Activated naive CD4-positive, alpha-beta T cell treated with Interleukin-2 at 50 U/mL for 16 hours (primary cell): ENCODE measurements at regions not wholly inside any gene's neighbourhood (a gene's known extent, or its start where the extent isn't known, plus 50 kb on each side); places are given as distances from the start of the nearest gene placed in this dataset.
"Not testable (repeated sequence)": the region's sequence is repeated elsewhere in the genome, so short reads cannot be mapped to it uniquely, and the experiment has no call there.

Experiments
- DNase-seq: peaks from one replicate; pipeline ENCODE4 v3.0.0-alpha.2; 2020

DNA sequence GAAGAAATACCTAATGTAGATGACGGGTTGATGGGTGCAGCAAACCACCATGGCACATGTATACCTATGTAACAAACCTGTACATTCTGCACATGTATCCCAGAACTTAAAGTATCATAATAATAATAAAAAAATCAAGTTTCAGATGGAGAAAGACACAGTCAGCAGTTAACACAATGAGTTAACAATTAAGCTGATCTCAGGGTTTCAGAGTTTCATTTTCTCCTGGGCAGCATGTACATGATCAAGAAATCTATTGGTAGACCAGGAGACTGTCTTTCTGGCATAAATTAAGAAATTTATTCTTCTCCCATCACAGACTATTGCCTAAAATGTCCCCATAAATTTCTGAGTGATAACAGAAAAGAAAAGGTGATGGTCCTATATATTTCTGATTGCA is 155.3 kb downstream of the RAD51AP2 start:
- DNase-seq: no peak

DNA sequence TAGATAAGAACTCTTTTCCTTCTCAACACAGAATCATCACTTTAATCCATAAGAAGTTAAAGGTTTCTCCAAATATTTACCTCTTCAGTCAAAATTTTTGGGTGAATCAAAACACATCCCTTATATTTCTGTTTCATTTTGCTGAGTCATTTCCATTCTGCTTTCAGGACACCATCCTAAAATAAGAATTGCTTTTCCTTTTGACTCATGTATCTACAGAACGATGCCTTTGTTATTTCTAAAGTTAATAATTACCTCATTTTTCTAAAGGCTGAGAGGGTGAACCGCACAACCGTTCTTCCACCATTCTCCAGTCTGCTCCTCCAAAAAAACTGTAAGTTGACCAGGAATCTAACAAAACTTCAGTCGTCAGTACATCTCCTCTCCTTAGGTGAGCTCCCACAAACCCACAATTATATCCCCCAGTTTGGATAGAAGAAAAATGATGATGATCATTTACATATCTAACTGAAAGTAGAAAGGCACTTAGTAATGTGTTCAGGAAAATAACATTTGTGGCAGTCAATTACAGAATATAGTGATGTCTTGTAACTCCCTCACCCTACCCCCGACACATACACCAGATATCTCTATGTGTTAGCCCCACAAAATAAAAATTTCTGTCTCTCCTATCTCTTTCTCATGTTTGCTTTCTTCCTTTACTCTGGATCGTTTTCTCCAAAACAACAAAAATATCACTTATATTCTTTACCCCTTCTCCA is 162.5 kb downstream of the RAD51AP2 start:
- DNase-seq: no peak

DNA sequence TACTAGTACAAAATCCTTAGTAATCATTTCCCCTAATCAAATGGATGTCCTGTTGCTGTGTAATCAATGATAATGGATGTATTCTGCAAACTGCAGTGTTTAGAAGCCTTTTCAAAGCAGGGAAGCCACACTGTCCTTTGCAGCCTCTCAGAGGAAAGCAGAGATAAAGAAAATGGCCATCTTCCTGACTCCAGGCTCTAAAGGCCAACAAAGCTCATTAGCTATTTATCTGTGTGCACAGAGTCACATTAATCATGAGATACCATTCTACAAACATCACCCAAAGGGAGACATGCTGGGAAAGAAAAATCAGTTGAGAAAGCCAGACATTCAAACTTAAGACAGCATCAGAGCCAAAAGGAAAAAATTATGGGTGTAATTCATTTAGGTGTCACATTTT is 165.0 kb downstream of the RAD51AP2 start:
- no peak for DNase-seq

DNA sequence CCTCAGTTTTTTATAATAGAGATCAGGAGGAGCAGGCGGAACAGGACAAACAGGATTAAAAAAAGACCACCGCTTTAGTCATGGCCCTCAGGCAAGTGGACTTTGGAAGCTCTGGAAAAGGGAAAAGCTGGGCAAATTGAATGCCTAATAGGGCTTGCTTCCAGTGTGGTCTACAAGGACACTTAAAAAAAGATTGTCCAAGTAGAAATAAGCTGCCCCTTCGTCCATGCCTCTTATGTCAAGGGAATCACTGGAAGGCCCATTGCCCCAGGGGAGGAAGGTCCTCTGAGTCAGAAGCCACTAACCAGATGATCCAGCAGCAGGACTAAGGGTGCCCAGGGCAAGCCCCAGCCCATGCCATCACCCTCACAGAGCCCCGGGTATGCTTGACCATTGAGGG is 175.5 kb downstream of the RAD51AP2 start:
- not testable (repeated sequence) for DNase-seq

DNA sequence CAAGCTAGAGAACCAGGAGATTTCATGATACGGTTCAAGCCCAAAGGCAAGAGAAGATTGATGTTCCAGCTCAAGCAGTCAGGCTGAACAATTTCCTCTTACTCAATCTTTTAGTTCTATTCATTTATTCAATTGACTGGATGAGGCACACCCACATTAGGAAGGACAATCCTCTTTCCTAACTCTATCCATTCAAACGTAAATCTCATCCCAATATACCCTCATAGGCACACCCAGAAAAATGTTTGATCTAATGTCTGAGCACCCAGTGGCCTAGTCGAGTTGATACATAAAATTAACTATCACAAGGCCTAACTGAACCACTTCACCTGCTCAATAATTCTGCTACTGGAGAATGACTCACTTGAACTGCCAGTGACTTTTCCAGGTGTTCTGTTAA is 180.7 kb downstream of the RAD51AP2 start:
- DNase-seq: no peak

DNA sequence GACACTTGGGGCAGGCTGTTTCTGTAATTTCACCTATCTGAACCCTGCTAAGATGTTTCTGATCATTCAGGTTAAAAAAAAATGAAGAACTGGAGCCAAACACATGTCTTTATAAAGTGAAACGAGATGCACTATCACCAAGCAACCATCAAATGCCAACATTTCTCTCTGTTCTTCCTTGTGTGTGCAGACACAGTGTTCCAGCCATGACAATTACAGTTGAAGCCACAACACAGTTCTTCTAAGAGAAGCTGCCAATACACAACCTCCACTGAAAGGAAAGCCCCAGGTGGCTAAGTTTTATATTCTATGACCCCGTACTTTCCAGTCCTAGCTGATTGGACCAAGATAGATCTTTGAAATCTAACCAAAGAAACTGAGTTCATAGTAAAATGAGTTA is 181.8 kb downstream of the RAD51AP2 start:
- no peak for DNase-seq

DNA sequence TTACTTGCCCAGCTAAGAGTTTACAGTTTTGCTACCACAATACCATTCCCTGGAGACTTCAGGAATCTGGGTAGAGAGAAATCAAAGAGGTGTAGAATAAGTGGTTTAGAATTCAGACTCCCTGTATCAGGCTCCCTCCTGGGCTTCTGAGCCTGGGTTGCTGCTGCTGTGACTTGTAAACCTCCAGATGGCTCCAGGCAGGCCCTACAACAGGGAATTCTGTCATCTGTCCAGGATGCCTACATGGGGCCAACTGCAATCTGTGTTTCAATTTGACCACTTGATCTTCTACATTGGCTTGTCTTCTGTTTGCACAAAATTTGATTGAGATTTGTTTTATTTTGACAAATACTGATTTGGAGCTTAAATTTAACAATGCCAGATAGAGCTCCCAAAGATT is 183.9 kb downstream of the RAD51AP2 start:
- no peak for DNase-seq

DNA sequence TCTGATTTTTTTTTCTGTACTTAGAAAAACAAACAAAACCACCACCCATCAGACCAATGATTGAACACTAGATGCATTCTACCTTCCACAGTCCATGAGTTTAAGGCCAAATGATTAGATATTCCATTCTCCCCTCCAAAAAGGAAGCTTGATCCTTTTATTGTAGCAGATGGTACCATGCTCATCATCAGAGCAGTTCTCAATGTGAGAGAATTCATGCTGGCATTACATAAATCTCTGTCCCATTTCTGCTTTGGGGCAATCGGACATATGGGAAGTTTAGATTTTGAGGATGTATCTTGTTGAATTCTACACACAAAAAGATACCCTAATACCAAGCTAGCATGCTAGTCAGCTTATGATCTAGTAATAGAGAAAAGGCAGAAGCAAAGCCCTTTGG is 186.6 kb downstream of the RAD51AP2 start:
- DNase-seq: no peak

DNA sequence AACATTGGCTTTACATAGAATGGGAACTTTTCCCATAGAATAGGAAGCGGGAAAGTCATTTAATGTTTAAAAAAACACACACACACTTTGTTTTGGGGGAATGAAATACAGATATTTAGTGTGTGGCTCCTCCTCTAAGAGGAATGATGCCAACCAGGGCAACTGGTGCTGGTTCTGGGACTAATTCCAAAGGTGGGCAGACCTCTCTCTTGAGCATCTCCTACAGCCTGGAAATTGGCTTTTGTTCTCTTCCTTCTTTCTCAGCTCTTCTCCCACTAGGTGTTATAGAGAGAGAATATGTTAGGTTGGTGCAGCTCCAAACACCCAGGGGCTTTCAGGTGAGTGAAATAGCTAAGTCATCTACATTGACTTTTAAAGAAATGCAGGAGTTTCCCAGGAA is 190.1 kb downstream of the RAD51AP2 start:
- no peak for DNase-seq

DNA sequence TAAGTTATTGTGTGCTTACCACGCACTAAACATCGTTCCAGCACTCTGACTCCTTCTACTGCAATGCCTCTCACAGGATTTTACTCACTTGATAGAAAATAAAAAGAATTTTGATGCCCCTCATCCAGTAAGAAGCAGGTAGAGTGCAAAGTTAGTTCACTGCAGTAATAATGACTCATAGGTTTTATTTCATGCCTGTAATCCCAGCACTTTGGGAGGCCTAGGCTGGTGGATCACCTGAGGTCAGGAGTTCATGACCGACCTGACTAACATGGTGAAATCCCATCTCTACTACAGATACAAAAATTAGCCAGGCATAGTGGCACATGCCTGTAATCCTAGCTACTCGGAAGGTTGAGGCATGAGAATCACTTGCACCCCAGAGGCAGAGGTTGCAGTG is 190.6 kb downstream of the RAD51AP2 start:
- DNase-seq: no peak

DNA sequence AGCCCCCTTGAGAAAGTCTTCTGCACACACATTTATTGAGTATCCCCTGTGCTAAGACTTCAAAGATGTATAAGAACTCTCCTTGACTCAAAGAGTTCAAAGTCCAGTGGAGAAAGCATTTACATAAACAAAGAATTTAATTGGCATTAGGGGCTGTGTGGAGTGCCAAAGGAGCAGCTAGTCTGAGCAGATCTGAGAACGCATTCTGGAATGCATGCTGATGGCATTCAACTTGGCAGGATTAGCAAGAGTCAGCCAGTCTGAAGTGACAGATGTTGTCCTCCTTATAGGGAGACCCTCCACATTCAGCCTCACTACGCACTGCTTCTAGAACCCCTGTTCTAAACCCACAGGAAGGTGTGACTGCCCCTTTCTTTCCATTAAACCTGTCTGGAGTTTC is 191.5 kb downstream of the RAD51AP2 start:
- no peak for DNase-seq

DNA sequence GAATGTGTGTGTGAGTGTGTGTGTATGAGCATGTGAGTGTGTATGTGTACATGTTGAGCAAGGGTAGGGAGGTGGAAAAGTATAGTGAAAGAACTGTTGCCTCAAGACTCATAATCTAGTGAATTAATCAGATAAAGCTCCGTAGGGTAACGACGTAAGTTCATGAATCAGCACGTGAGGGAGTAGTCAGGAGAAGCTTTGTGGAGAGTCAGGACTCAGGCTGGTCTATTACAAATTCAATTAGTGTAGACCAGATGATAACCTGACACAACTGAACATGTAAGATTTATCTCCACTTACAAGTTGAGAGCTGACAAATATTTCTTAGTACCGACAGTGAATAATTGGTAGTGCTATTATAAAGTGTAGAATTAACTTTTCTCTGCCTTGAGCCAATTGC is 194.5 kb downstream of the RAD51AP2 start:
- no peak for DNase-seq

DNA sequence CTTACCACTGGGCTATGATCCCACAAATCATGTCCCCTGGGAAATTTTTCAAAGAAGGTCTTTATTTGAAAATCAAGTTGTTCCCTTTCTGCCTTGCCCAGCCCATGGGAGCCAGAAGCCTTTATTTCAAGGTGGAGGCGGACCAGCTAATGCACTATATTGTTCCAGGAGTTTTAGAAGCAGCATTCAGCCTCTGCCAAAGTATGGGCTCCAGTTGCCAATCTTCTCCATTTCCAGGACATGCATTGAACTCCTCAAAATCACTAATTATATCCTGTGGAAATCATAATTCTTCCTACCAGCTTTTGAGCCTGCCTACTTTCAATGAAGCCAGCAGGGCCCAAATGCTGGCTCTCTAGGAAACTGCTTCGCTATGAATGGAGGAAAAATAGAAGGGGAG is 195.8 kb downstream of the RAD51AP2 start:
- DNase-seq: no peak

DNA sequence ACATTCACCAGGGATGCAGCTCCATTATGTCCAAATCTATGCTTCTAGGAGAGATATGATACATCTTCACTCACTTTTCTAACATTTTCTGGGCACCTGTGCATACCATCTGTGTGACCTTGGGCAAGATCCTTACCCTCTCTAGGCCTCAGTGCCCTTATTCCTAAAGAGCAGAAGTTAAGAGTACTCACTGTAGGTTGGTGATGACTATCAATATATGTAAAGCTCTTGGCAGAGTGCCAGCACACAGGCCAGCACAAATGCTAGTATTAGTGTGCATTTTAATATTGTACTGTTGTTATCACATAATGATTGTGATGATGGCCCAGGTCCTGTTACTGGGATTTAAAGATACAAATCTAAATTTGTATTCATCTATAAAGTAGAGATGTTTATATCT is 199.2 kb downstream of the RAD51AP2 start:
- DNase-seq: no peak

DNA sequence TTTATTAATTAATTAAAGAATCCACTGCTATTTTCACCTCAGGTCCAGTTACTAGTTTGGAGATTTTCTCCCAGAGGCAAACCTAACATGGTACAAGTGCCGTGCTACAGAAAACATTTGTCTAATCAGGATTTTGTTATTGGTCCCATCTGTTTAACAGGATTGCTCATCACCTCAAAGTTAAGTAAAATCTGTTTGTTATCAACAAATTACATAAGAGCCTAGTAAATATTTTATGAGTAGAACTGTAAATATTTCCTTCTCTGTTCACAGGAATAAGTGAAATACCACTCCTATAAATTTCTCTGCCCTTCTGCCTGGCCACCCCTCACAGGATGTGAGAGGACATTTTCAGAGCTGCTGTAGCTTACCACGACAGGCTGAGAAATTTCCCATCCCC is 200.2 kb downstream of the RAD51AP2 start:
- no peak for DNase-seq

DNA sequence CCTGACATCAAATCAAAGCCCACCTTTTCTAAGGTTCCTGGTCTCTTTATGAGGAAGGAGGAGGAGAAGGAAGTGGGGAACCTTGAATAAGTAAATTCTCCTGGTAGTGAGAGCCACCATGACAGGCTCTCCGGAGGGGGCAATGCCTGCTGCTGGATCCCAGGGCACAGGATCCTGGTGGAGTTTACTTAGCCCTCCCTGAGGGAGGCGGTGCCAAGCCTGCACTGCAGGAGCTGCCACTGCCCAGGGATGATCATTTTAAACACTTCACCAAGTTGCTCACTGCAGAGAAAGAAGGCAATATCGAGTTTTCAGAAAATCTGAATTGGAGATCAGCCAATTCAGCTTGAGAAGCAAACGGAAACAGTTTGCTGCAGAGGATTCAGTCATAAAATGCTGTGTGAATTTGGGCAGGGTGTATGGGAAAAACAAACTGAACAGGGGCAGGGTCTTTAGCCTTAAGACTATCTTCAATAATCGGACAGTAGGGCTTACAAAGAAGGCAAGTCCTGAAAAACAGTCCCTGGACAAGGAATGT is 200.7 kb downstream of the RAD51AP2 start:
- no peak for DNase-seq

DNA sequence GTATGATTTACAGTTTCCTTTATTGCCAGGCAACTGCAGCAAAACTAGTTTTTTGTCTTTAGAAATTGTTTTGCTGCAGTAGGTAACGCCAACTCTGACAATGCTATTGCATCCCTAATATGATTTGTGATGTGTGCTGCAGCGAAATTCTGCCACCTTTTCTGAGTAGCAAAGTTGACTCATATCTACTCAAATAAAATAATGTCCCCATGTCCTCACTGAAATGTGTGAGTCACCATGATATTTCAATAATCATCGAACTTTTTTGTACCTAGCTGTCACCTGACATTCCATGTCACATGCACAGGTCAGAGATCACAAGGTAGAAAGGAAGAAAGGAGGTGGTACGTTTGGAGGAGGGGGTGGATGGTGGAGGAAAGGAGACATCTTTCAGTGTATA is 205.0 kb downstream of the RAD51AP2 start:
- DNase-seq: no peak

DNA sequence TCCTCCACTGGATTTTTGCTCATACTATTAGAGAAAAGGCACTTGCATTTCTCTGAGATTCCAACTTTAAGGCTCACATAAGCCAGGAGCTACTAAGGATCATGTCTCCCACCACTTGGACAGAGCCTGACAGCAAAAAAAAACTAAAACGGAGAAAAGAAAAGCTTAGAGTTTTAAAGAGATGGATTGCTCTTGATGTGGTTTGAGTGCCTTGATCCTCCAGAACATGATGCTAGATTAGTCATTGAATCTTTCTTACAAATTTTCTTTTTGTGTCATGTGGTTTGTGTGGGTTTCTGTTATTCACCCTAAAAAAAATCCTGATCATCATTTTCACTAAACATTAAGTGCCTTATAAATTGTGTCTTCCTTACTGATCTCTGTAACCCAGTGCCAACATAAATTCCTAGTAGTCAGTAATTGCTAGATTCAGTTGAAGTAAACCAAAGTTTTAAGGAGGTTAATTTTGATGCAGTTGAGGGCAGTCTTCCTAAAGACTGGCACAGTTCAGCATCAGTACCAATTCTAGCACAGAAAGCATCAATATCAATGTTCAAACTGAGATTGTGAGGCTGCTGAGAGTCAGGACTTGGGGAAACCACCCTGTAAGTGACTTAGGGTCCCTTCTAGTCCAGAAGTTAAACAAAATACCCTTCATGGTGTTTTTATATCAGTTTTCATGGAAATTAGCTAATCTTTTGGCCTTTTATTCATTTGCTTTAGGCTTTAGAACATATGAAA is 206.3 kb downstream of the RAD51AP2 start:
- no peak for DNase-seq

DNA sequence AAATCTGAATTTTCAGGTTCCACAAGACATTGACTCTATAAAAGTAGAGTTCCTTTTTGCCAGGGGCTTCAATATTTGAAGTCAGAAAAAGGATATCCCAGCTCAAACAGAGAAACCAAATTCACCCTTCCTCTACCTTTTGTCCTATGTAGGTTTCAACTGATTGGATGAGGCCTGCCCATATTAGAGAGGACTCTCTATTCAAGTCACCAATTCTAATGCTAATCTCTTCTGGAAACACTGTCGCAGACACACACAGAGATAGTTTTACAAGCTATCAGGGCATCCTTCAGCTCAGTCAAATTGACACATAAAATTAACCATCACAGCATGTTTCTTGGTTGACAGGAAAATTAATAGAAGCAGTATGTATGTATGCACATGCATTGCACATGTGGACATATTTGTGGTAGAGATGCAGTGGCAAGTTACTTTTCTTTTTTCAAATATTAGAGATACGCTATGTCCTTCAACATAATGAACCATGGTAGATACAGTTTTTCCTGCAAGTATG is 207.1 kb downstream of the RAD51AP2 start:
- DNase-seq: no peak

DNA sequence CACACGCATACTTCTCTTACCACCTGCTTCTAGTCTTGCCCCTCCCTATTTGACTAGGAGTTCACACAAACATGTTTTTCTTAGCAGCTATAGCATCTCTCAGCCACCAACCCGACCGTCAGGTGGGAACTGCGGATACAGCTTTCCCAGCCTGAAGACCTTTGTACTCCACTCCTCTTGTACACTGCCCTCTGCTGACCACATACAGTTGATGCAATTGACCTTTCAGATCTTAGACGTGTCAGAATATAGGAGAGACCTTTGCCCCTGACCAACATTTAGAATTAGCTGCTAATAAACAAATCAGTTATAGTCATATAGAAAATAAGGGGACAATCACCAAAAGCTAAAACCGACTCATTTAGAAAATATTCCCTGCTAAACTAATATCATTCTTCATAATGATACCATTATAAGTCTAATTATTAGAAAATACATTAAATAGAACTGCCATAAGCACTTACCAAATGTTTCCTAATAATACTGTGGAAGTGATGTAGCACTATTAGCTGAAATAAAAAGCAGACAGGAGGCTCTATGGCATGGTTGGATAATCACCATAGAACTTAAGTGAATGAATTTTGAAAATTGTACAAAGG is 208.4 kb downstream of the RAD51AP2 start:
- no peak for DNase-seq

DNA sequence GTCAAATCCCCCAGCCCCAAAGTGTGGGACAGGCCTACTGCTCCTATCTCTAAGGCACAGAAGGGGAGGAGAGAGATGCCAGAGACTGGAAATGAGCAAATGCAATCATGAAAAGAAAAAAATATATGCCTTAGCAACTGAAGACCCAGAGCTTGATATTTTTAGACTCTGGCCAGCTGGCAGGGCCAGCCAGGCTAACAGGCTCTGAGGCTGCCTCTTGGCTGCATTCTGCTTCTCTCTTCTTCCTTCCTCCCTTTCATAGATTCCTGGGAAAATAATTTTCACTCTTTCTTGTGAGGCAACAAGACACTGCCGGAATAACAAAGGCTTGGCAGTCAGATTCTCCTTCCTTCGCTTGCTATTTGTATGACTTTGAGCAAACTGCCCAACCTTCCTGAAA is 209.1 kb downstream of the RAD51AP2 start:
- DNase-seq: no peak

DNA sequence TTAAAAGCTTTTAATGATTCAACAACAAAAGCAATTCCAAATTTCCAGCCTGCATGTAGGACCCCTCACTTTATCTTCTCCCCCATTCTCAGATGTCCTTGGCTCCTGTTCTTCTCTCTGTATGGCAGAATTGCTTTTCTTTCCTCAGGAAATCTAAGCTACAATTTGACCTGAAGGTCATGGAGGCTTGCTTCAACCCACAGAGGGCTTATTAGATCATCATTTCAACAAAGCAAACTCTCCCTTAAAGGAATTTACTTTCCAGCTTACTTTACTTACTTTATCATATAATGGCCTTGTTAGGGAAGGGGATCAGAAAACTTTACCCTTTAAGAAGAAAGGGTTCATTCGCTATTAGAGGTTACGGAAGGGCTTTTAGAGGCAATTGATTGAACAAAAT is 211.5 kb downstream of the RAD51AP2 start:
- no peak for DNase-seq

DNA sequence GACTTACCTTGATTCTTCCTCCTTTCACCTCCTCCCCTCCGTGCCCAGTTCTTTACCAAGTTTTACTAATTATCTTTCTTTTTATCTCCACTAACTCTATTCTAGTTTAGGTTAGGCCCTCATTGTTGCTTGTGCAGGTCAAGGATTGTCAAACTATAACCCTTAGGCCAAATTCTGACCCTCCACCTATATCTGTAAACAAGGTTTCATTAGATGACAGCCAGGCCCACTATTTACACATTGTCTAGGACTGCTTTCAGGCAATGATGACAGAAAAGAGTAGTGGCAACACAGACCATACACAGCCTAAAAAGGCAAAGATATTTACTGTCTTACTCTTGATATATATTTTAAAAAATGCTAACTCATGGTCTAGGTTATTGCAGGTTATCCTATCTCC is 212.0 kb downstream of the RAD51AP2 start:
- DNase-seq: no peak

DNA sequence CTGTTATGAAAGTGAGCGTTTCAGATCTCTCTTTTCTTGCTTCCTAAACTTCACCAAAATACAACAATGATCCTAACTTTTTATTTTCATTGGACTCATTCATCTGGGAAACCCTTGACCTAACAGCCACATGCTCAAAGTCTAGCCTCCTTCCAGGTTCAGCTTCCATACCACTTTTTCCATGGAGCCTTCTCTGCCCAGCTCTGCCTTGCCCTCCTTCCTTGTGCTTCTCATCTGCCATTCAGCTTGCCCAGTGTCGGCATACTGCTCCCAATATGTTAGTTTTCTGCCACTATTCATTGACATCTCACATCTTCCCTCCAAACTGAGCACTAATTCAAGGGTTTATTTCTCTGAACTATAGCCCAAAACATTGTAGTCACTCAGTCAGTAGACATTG is 214.7 kb downstream of the RAD51AP2 start:
- DNase-seq: no peak
